HEK293T (cell line): ENCODE measurements at regions not wholly inside any gene's neighbourhood (a gene's known extent, or its start where the extent isn't known, plus 50 kb on each side); places are given as distances from the start of the nearest gene placed in this dataset.

Source experiments
- CTCF ChIA-PET: fragments of 350-600 bp; formaldehyde crosslinking; extraction: SDS; loops from one replicate; lab custom pipeline; 2021; ENCODE audit warnings: antibody characterized with exemption, inconsistent platforms; lab: Yijun Ruan, JAX
- POLR2A ChIA-PET: fragments of 350-600 bp; formaldehyde crosslinking; extraction: SDS; loops from one replicate; lab custom pipeline; 2020; ENCODE audit warnings: antibody characterized with exemption, inconsistent platforms; lab: Yijun Ruan, JAX
- DNase-seq: peaks from one replicate; pipeline ENCODE4 v3.0.0; 2012; ENCODE audit warnings: mixed read lengths; ENCODE audit errors: extremely low spot score
- ARNT ChIP-seq: fragments of 450-650 bp; IDR thresholded peaks from 2 replicates; pipeline ENCODE4 v1.6.1; 2017; ENCODE audit warnings: mild to moderate bottlenecking
- BHLHE40 ChIP-seq: fragments of 450-650 bp; IDR thresholded peaks from 2 replicates; pipeline ENCODE4 v1.6.1; 2016; ENCODE audit warnings: mild to moderate bottlenecking, moderate library complexity, borderline replicate concordance
- CTBP1 ChIP-seq: fragments of 450-650 bp; IDR thresholded peaks from 2 replicates; pipeline ENCODE4 v1.6.1; 2016; ENCODE audit warnings: borderline replicate concordance
- ELF4 ChIP-seq: fragments of 450-650 bp; IDR thresholded peaks from 2 replicates; pipeline ENCODE4 v1.6.1; 2017; ENCODE audit warnings: antibody characterized with exemption
- FOXA1 ChIP-seq: fragments of 450-650 bp; IDR thresholded peaks from 2 replicates; pipeline ENCODE4 v1.6.1; 2016; ENCODE audit warnings: mild to moderate bottlenecking
- FOXK2 ChIP-seq: fragments of 450-650 bp; IDR thresholded peaks from 2 replicates; pipeline ENCODE4 v1.6.1; 2016; ENCODE audit warnings: mild to moderate bottlenecking
- FOXM1 ChIP-seq: fragments of 450-650 bp; IDR thresholded peaks from 2 replicates; pipeline ENCODE4 v1.6.1; 2017; ENCODE audit warnings: mild to moderate bottlenecking, borderline replicate concordance
- HDGF ChIP-seq: fragments of 450-650 bp; IDR thresholded peaks from 2 replicates; pipeline ENCODE4 v1.6.1; 2017; ENCODE audit warnings: antibody characterized with exemption, borderline replicate concordance
- L3MBTL2 ChIP-seq: fragments of 450-650 bp; conservative IDR thresholded peaks from 2 replicates; pipeline ENCODE4 v1.6.1; 2016; ENCODE audit warnings: mild to moderate bottlenecking
- LEF1 ChIP-seq: fragments of 450-650 bp; IDR thresholded peaks from 2 replicates; pipeline ENCODE4 v1.6.1; 2017; ENCODE audit warnings: mild to moderate bottlenecking, borderline replicate concordance
- NFRKB ChIP-seq: fragments of 450-650 bp; IDR thresholded peaks from 2 replicates; pipeline ENCODE4 v1.6.1; 2016; ENCODE audit warnings: mild to moderate bottlenecking, moderate library complexity
- PKNOX1 ChIP-seq: fragments of 450-650 bp; IDR thresholded peaks from 2 replicates; pipeline ENCODE4 v1.6.1; 2016
- SP1 ChIP-seq: fragments of 450-650 bp; IDR thresholded peaks from 2 replicates; pipeline ENCODE4 v1.6.1; 2017
- SUZ12 ChIP-seq: fragments of 450-650 bp; IDR thresholded peaks from 2 replicates; pipeline ENCODE4 v1.6.1; 2016; ENCODE audit warnings: mild to moderate bottlenecking
- TARDBP ChIP-seq: fragments of 450-650 bp; IDR thresholded peaks from 2 replicates; pipeline ENCODE4 v1.6.1; 2016
- ZNF384 ChIP-seq: fragments of 450-650 bp; IDR thresholded peaks from 2 replicates; pipeline ENCODE4 v1.6.1; 2016

- ChIA-PET POLR2A (interaction anchor here (1.2 kb wide), 1 partner anchor 12 kb away, joined by 3 read pairs; no protein-coding TSS in a partner anchor), CTCF (interaction anchor here (1.4 kb wide), 2 partner anchors 11 to 18 kb away, joined by 3 to 4 read pairs; no protein-coding TSS in a partner anchor)
- TF ChIP-seq SP1 (no peak), FOXM1 (no peak), CTBP1 (no peak), ELF4 (no peak), SUZ12 (no peak), ARNT (no peak), FOXA1 (no peak), FOXK2 (no peak), HDGF (no peak)
- no peak for DNase-seq
These were observed 227.2 kb downstream of the DACT1 start for GRCh38 chr14:58864751-58865513.

DNA sequence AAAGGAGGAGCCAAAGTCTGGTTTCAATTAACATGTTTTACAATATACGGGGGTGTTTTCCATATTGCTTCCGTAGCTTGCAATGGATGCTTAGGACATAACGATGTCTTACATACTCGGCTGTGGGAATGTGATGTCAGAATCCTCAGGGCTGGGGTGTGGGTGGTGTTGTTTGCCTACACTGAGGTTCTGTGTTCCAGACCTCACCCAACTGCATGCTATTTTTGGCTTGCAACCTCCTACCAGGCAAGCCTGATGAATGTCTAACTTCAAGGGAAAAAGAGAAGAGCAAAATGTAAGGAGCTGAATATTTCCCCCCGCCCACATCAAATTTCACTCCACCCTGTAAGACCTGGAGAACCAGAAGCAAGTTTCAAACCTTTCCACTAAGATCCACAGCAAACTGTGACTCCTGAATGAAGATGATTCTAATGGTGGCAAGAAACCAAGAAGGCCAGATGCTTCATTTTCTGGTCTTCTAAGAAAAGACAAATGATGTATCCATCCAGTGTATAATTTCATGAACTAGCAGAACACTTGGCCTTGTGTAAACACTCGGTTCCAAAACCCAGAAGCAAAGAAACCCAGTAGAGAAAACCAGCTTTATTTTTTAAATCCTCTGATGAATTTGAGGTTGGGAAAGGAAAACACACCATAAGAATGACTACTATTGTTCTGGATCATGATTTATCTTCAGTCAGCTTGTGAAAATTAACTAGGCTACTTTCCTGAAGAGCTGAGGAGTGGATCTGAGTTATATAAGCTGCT, 227.9 kb downstream of the DACT1 start:
- TF ChIP-seq HDGF (no peak), SP1 (no peak), BHLHE40 (no peak), SUZ12 (no peak), ARNT (no peak), L3MBTL2 (no peak), FOXK2 (no peak), CTBP1 (no peak), FOXM1 (no peak), NFRKB (no peak), LEF1 (no peak), TARDBP (no peak), FOXA1 (no peak), ELF4 (no peak), PKNOX1 (no peak), ZNF384 (no peak)
- CTCF ChIA-PET = interaction anchor here (1.0 to 1.1 kb wide), 2 partner anchors 13 to 19 kb away, joined by 3 read pairs; no protein-coding TSS in a partner anchor
- DNase-seq = no peak
- POLR2A ChIA-PET = interaction anchor here (1.2 kb wide), 1 partner anchor 11 kb away, joined by 3 read pairs; no protein-coding TSS in a partner anchor

DNA sequence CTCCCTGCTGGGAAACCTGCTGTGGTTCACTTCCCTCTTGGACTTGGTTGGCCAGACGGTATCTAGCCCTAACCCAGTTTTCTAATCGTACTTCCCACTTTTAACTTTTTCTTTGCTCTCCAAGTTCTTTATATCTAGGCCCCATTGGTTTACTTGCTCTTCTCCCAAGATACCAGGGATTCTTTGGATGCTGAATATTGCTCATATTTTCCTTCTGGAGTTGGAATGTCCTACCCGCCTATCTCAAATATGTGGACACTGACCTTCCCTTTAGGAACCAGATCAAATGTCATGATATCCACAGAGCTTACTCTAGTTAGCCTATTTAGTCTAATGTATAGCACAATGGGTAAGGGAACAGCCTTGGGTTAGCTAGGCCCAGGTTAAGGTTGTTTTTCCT, 228.6 kb downstream of the DACT1 start:
- ChIA-PET CTCF (interaction anchor here (1.0 to 1.1 kb wide), 2 partner anchors 13 to 20 kb away, joined by 3 read pairs; no protein-coding TSS in a partner anchor), POLR2A (no interaction called here)
- TF ChIP-seq TARDBP (no peak), LEF1 (no peak), ARNT (no peak), SP1 (no peak), FOXM1 (no peak), HDGF (no peak), CTBP1 (no peak), ZNF384 (no peak), FOXK2 (no peak), NFRKB (no peak), BHLHE40 (no peak), ELF4 (no peak), PKNOX1 (no peak), L3MBTL2 (no peak), SUZ12 (no peak), FOXA1 (no peak)
- DNase-seq = no peak

DNA sequence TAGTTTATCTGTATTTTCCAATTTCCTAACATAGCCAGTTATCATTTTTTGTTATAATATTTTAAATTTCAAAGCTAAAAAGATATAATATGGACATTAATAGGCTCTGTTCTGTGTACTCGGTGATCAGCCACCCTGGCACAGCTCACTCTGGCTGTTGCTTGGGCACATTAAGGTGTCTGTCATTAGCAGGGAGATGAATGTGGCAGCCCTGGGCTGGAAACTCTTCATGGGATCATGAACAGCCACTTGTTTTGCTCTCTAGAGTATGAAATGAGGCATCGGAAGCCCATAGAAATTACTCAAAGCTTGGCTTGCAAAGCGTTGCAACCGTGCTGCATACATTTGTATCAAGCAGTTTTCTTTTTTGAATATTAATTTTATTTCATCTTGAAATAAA, 233.2 kb downstream of the DACT1 start:
- ChIA-PET CTCF (no interaction called here), POLR2A (interaction anchor here (1.0 kb wide), 1 partner anchor 8 kb away, joined by 3 read pairs; no protein-coding TSS in a partner anchor)
- no peak for DNase-seq
- TF ChIP-seq HDGF (no peak), ARNT (no peak), SUZ12 (no peak), L3MBTL2 (no peak), TARDBP (no peak), NFRKB (no peak), ZNF384 (no peak)

- CTCF ChIA-PET = no interaction called here
- POLR2A ChIA-PET = no interaction called here
- TF ChIP-seq LEF1 (no peak), BHLHE40 (no peak)
- DNase-seq = no peak
These were observed 233.8 kb downstream of the DACT1 start for GRCh38 chr14:58871573-58871972.

DNA sequence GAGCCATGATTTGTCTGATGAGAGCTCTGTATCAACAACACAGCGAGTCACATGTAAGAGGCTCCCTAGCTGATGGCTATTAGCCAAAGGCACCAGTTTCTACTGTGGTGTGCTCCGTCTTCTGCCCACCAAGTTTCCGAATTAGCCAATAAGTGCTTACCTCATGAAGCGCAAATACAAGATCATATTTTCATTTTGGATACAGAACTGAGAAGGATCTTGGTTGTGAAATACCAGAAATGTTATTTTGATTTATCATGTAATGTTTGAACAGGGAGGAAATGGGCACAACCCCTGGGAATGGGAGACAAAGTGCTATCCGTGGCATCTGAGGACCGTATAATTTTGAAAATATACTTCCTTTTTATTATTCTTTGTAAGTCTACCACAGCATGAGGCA, 234.3 kb downstream of the DACT1 start:
- TF ChIP-seq FOXA1 = no peak
- no peak for TF ChIP-seq SP1
- no peak for TF ChIP-seq SUZ12
- no peak for TF ChIP-seq L3MBTL2
- TF ChIP-seq ZNF384 = no peak
- TF ChIP-seq FOXK2 = no peak
- no peak for TF ChIP-seq HDGF
- TF ChIP-seq ARNT = no peak
- TF ChIP-seq TARDBP = no peak
- no peak for TF ChIP-seq LEF1
- TF ChIP-seq NFRKB = no peak
- TF ChIP-seq BHLHE40 = no peak
- no peak for TF ChIP-seq FOXM1
- no peak for TF ChIP-seq CTBP1
- TF ChIP-seq ELF4 = no peak
- TF ChIP-seq PKNOX1 = no peak
- no peak for DNase-seq
- ChIA-PET POLR2A (no interaction called here), CTCF (no interaction called here)
